ENCODE measurements at regions not wholly inside any gene's neighbourhood (a gene's known extent, or its start where the extent isn't known, plus 50 kb on each side); places are given as distances from the start of the nearest gene placed in this dataset.

- no peaks in the 10 kb centered on the region for H3F3A ChIP-seq (ENCODE audit: insufficient read depth)
- H3K9me2 ChIP-seq (replicated peaks; ENCODE audit: insufficient read depth, low read length), result no peaks in the 10 kb centered on the region
- no peak overlapping the region for H3K4me3 ChIP-seq (ENCODE audit: insufficient read depth, low read length, poor library complexity, severe bottlenecking)
- no peaks in the 10 kb centered on the region for H3K9me3 ChIP-seq (ENCODE audit: insufficient read depth, low read length)
- no peaks in the 10 kb centered on the region for H3K27me3 ChIP-seq (ENCODE audit: low read length)
- H3K79me2 ChIP-seq (ENCODE audit: insufficient read depth, low read length), result no peaks in the 10 kb centered on the region
- no peak overlapping the region for H3K4me2 ChIP-seq (ENCODE audit: low read depth, low read length, poor library complexity, severe bottlenecking)
- H3K27ac ChIP-seq (ENCODE audit: low read depth, low read length), result no peak overlapping the region
- no peak overlapping the region for H2AFZ ChIP-seq (ENCODE audit: low read depth, low read length, severe bottlenecking)
- no peak overlapping the region for H3K9ac ChIP-seq (ENCODE audit: low read length)
- H4K20me1 ChIP-seq (ENCODE audit: low read depth, low read length), result no peaks in the 10 kb centered on the region
- no peaks in the 10 kb centered on the region for H3K36me3 ChIP-seq (ENCODE audit: low read length)
- no peak for TF ChIP-seq EZH2phosphoT487 (conservative IDR thresholded peaks at IDR 0.05; ENCODE audit: low read length)
- TF ChIP-seq CTCF (IDR thresholded peaks at IDR 0.05; ENCODE audit: insufficient read depth, low read length, poor library complexity, severe bottlenecking), result no peak
Measured at GRCh38 chr6:28589957-28590349, 64.3 kb downstream of the GPX5 start.

GRCh38 chr6:28597217-28597835, 71.6 kb downstream of the GPX5 start:
- Histone ChIP-seq H3K4me3 (ENCODE audit: insufficient read depth, low read length, poor library complexity, severe bottlenecking) (no peak overlapping the region), H3F3A (ENCODE audit: insufficient read depth) (no peaks in the 10 kb centered on the region), H2AFZ (ENCODE audit: low read depth, low read length, severe bottlenecking) (no peak overlapping the region), H3K9ac (ENCODE audit: low read length) (no peak overlapping the region), H4K20me1 (ENCODE audit: low read depth, low read length) (no peaks in the 10 kb centered on the region), H3K79me2 (ENCODE audit: insufficient read depth, low read length) (no peaks in the 10 kb centered on the region), H3K9me2 (replicated peaks; ENCODE audit: insufficient read depth, low read length) (no peaks in the 10 kb centered on the region), H3K36me3 (ENCODE audit: low read length) (no peaks in the 10 kb centered on the region), H3K4me2 (ENCODE audit: low read depth, low read length, poor library complexity, severe bottlenecking) (no peak overlapping the region), H3K27ac (ENCODE audit: low read depth, low read length) (no peak overlapping the region), H3K27me3 (ENCODE audit: low read length) (no peaks in the 10 kb centered on the region), H3K9me3 (ENCODE audit: insufficient read depth, low read length) (no peaks in the 10 kb centered on the region)
- TF ChIP-seq CTCF (IDR thresholded peaks at IDR 0.05; ENCODE audit: insufficient read depth, low read length, poor library complexity, severe bottlenecking), result no peak
- TF ChIP-seq EZH2phosphoT487 (conservative IDR thresholded peaks at IDR 0.05; ENCODE audit: low read length), result no peak

- H3K9me3 ChIP-seq (ENCODE audit: insufficient read depth, low read length), result no peaks in the 10 kb centered on the region
- no peaks in the 10 kb centered on the region for H3K36me3 ChIP-seq (ENCODE audit: low read length)
- no peaks in the 10 kb centered on the region for H4K20me1 ChIP-seq (ENCODE audit: low read depth, low read length)
- H3K4me3 ChIP-seq (ENCODE audit: insufficient read depth, low read length, poor library complexity, severe bottlenecking), result no peak overlapping the region
- H3K9me2 ChIP-seq (replicated peaks; ENCODE audit: insufficient read depth, low read length), result no peaks in the 10 kb centered on the region
- H3F3A ChIP-seq (ENCODE audit: insufficient read depth), result no peaks in the 10 kb centered on the region
- H3K79me2 ChIP-seq (ENCODE audit: insufficient read depth, low read length), result no peaks in the 10 kb centered on the region
- H2AFZ ChIP-seq (ENCODE audit: low read depth, low read length, severe bottlenecking), result no peak overlapping the region
- TF ChIP-seq EZH2phosphoT487 (conservative IDR thresholded peaks at IDR 0.05; ENCODE audit: low read length), result no peak
- TF ChIP-seq CTCF (IDR thresholded peaks at IDR 0.05; ENCODE audit: insufficient read depth, low read length, poor library complexity, severe bottlenecking), result no peak
- no peak overlapping the region for H3K9ac ChIP-seq (ENCODE audit: low read length)
- no peak overlapping the region for H3K4me2 ChIP-seq (ENCODE audit: low read depth, low read length, poor library complexity, severe bottlenecking)
- no peaks in the 10 kb centered on the region for H3K27me3 ChIP-seq (ENCODE audit: low read length)
- no peak overlapping the region for H3K27ac ChIP-seq (ENCODE audit: low read depth, low read length)
Measured at GRCh38 chr6:28597924-28598722, 72.4 kb downstream of the GPX5 start.
